Central memory CD8-positive, alpha-beta T cell (primary cell): ENCODE measurements at regions not wholly inside any gene's neighbourhood (a gene's known extent, or its start where the extent isn't known, plus 50 kb on each side); places are given as distances from the start of the nearest gene placed in this dataset.

Source experiments
- ATAC-seq: fragments of 150-1000 bp; cut with Tn5 transposase; replicated peaks from 2 replicates; pipeline ENCODE4 v1.10.0; 2022; ENCODE audit warnings: mild to moderate bottlenecking, moderate FRiP score, moderate number of reproducible peaks; ENCODE audit not compliant: poor library complexity, severe bottlenecking; ENCODE audit errors: extremely low read depth
- DNase-seq, 2 donors: peaks; one replicate each; pipeline ENCODE4 v3.0.0; 2021; ENCODE audit warnings: low spot score in 2 of 2
- H3K27ac Mint-ChIP-seq: one replicate; pipeline ENCODE4 v1.8.0; 2022; ENCODE audit warnings: low read depth, mild to moderate bottlenecking, moderate library complexity, mixed read lengths
- H3K27me3 Mint-ChIP-seq: one replicate; pipeline ENCODE4 v1.8.0; 2022; ENCODE audit warnings: mixed read lengths
- H3K36me3 Mint-ChIP-seq: one replicate; pipeline ENCODE4 v1.8.0; 2022; ENCODE audit warnings: mild to moderate bottlenecking, moderate library complexity, mixed read lengths; ENCODE audit not compliant: insufficient read depth
- H3K4me1 Mint-ChIP-seq: one replicate; pipeline ENCODE4 v1.8.0; 2022; ENCODE audit warnings: mixed read lengths
- H3K4me3 Mint-ChIP-seq: one replicate; pipeline ENCODE4 v1.8.0; 2022; ENCODE audit warnings: mild to moderate bottlenecking, moderate library complexity, mixed read lengths
- H3K9me3 Mint-ChIP-seq: one replicate; pipeline ENCODE4 v1.8.0; 2022; ENCODE audit warnings: mixed read lengths

DNA sequence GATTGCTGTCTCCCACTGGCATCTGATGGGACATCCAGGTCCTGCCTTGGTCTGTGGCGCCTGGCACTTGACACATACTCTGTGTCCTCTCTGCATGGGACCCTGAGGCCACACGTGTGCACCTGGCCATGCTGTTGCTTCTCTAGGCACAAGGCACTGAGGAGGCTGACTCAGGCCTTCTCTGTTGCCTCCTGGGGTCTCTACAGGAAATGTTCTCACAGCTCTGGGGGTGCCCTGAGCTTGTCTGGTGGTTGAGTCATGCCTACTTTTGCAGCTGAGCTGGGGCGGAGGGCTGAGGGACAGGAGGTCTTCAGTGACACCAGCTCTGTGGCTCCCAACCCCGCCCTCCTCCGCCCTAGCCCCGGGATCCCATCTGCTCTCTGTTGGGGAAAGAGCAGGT, 207.0 kb upstream of the HS6ST1 start:
- no peaks in the 10 kb centered on the region for H3K4me1 Mint-ChIP-seq
- ATAC-seq (no peak), DNase-seq (no peak)
- no peak overlapping the region for H3K27ac Mint-ChIP-seq
- H3K4me3 Mint-ChIP-seq: no peak overlapping the region
- no peaks in the 10 kb centered on the region for H3K9me3 Mint-ChIP-seq
- H3K27me3 Mint-ChIP-seq: peaks cover 31% of the 10 kb centered on the region
- no peaks in the 10 kb centered on the region for H3K36me3 Mint-ChIP-seq

- Mint-ChIP-seq H3K36me3 (no peaks in the 10 kb centered on the region), H3K27ac (no peak overlapping the region), H3K4me1 (no peaks in the 10 kb centered on the region), H3K27me3 (peaks cover 31% of the 10 kb centered on the region), H3K9me3 (no peaks in the 10 kb centered on the region), H3K4me3 (no peak overlapping the region)
- ATAC-seq (no peak), DNase-seq (no peak)
Measured at GRCh38 chr2:128526455-128526976, 207.8 kb upstream of the HS6ST1 start.

DNA sequence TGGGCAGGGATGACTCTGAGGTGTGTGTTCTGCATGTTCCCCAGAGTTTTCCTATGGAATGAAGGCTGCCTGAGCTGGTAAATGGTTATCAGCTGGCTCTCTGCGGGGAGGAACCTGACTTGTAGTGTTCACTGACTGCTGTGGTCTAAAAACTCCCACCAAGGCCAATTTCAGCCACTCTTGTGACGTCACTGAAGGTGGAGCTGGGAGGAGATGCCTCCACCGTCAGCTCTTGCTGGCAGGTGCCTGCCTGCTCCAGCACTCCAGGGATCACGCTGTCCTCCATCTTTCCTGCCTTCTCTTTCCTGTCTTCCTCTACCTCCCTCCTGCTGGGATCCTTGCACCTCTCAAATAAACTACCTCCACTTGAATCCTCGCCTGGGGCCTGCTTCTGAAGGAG, 209.5 kb upstream of the HS6ST1 start:
- no peaks in the 10 kb centered on the region for H3K4me1 Mint-ChIP-seq
- H3K27ac Mint-ChIP-seq: no peak overlapping the region
- H3K4me3 Mint-ChIP-seq: no peak overlapping the region
- H3K9me3 Mint-ChIP-seq: no peaks in the 10 kb centered on the region
- no peaks in the 10 kb centered on the region for H3K36me3 Mint-ChIP-seq
- peaks cover 31% of the 10 kb centered on the region for H3K27me3 Mint-ChIP-seq
- no peak for DNase-seq
- ATAC-seq: no peak

DNA sequence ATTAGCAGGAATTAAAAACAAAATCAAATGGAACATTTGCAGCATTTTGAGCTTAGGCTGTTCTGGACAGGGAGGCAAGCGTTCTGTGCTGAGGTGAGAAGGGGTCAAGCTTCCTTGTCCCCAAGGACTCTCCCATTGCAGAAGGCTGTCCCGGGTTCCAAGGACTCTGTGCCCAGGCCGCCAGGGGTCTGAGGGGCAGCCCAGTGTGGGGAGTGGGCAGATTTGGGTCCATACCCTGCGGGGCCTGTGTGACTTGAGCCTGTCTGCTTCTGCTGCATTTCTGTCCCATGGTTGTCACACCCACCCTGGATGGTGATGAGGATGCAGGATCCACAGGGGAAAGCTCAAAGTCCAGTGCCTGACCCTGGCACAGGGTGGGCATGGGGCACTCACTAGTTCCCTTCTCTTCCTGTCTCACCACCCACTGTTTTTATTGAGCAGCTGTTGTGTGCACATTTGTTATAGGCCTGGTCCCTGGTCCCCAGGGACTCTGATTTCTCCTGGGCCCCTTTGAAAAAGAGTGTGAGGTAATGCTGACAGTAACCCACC, 211.4 kb upstream of the HS6ST1 start:
- DNase-seq (no peak), ATAC-seq (no peak)
- Mint-ChIP-seq H3K27ac (no peak overlapping the region), H3K9me3 (no peaks in the 10 kb centered on the region), H3K4me3 (no peak overlapping the region), H3K36me3 (no peaks in the 10 kb centered on the region), H3K4me1 (no peaks in the 10 kb centered on the region), H3K27me3 (peaks cover 31% of the 10 kb centered on the region)

DNA sequence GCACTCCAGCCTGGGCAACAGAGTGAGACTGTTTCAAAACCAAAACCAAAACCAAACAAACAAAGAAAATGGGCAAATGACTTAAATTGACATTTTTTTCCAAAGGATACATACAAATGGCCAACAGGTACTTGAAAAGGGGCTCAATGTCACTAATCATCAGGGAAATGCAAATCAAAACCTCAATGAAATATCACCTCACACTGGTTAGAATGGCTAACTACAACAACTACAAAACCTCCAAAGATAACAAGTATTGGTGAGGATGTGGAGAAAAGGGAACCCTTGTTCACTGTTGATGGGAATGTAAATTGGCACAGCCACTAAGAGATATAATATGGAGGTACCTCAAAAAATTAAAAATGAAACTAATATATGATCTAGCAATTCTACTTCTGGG, 213.2 kb upstream of the HS6ST1 start:
- H3K9me3 Mint-ChIP-seq: no peaks in the 10 kb centered on the region
- DNase-seq: no peak
- H3K27me3 Mint-ChIP-seq: peaks cover 28% of the 10 kb centered on the region
- no peak overlapping the region for H3K4me3 Mint-ChIP-seq
- no peaks in the 10 kb centered on the region for H3K36me3 Mint-ChIP-seq
- no peaks in the 10 kb centered on the region for H3K4me1 Mint-ChIP-seq
- ATAC-seq: no peak
- no peak overlapping the region for H3K27ac Mint-ChIP-seq

GRCh38 chr2:128533101-128533500, 214.4 kb upstream of the HS6ST1 start:
- Mint-ChIP-seq H3K4me3 (no peak overlapping the region), H3K9me3 (no peaks in the 10 kb centered on the region), H3K27ac (no peak overlapping the region), H3K36me3 (no peaks in the 10 kb centered on the region), H3K4me1 (no peaks in the 10 kb centered on the region), H3K27me3 (peaks cover 20% of the 10 kb centered on the region)
- DNase-seq (no peak), ATAC-seq (no peak)

GRCh38 chr2:128534688-128535392, 216.2 kb upstream of the HS6ST1 start:
- Mint-ChIP-seq H3K4me1 (no peaks in the 10 kb centered on the region), H3K36me3 (no peaks in the 10 kb centered on the region), H3K9me3 (no peaks in the 10 kb centered on the region), H3K27me3 (peaks cover 9% of the 10 kb centered on the region), H3K4me3 (no peak overlapping the region), H3K27ac (no peak overlapping the region)
- DNase-seq (no peak), ATAC-seq (no peak)

DNA sequence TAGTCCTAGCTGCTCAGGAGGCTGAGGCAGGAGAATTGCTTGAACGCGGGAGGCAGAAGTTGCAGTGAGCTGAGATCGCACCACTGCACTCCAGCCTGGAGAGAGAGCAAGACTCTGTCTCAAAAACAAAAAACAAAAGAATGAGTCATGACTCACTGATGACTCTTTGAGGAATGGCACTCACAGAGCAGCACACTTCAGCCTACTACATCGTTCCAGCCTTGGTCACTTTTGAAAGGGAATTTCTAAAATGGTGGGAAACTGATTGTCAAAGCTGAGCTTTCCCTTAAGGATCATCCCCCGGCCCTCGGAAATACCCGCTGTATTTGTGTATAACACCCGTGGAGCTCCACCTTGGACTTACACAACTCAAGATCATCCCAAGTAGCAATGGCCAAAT, 217.3 kb upstream of the HS6ST1 start:
- Mint-ChIP-seq H3K4me1 (no peaks in the 10 kb centered on the region), H3K9me3 (no peaks in the 10 kb centered on the region), H3K36me3 (no peaks in the 10 kb centered on the region), H3K4me3 (no peak overlapping the region), H3K27ac (no peak overlapping the region), H3K27me3 (peaks cover 9% of the 10 kb centered on the region)
- DNase-seq (no peak), ATAC-seq (no peak)

DNA sequence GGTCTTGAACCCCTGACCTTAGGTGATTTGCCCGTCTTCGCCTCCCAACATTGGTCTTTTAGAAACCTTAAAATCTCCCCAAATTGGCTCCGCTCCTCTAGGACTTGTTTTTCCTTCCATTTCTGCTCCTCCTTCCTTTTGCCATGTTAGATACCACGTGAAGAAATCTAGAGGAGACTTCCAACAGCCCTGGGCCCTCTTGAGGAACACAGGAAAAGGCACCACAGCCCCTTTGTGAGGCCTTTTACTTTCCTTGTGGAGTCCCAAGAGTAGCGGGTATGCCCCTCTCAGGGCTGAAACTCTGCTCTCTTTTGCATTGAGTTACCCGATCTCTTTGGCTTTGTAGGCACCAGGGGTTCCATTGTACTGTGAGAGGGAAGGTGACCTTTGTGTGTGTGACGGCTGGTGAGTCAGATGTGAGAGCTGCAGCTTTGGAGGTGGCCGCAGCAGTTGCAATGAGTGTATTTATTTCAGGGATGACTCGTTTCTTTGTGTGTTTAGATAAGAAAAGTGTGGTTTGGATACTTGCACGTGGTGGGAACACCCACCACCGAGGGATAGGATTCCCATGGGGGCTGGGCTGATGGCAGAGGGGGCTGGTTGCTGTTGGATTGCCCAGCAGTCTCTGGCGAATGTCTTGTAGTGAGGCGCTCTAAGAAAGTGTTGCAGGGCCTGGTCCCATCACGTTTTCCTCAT, 218.4 kb upstream of the HS6ST1 start:
- no peaks in the 10 kb centered on the region for H3K9me3 Mint-ChIP-seq
- DNase-seq: no peak
- H3K4me3 Mint-ChIP-seq: no peak overlapping the region
- no peak for ATAC-seq
- H3K4me1 Mint-ChIP-seq: no peaks in the 10 kb centered on the region
- H3K36me3 Mint-ChIP-seq: no peaks in the 10 kb centered on the region
- H3K27ac Mint-ChIP-seq: no peak overlapping the region
- H3K27me3 Mint-ChIP-seq: peaks cover 9% of the 10 kb centered on the region

- no peak overlapping the region for H3K4me3 Mint-ChIP-seq
- H3K9me3 Mint-ChIP-seq: no peaks in the 10 kb centered on the region
- DNase-seq: no peak
- no peak for ATAC-seq
- no peaks in the 10 kb centered on the region for H3K4me1 Mint-ChIP-seq
- H3K27ac Mint-ChIP-seq: no peak overlapping the region
- H3K27me3 Mint-ChIP-seq: peaks cover 9% of the 10 kb centered on the region
- H3K36me3 Mint-ChIP-seq: no peaks in the 10 kb centered on the region
Measured at GRCh38 chr2:128537646-128538045, 219.0 kb upstream of the HS6ST1 start.

DNA sequence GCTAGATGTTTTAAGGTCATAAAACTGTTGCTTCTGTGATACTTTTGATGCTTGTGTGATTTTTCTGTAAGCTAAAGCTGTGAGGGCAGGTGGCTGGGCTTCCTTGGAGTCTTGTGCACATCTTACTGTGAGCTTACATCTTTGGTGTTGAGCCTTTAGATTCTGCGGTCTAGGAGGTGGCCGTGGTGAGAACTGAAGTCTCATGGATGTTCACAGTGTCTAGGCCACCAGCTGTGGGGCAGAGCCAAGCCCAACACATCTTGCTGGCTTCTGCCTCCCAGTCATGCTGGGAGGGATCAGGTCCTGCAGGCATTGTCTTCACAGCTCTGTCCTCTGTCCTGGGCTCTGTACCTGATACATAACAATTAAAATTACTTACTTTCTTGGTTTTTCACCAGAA, 219.7 kb upstream of the HS6ST1 start:
- DNase-seq: no peak
- H3K4me3 Mint-ChIP-seq: no peak overlapping the region
- H3K36me3 Mint-ChIP-seq: no peaks in the 10 kb centered on the region
- no peak for ATAC-seq
- no peaks in the 10 kb centered on the region for H3K9me3 Mint-ChIP-seq
- H3K27ac Mint-ChIP-seq: no peak overlapping the region
- H3K4me1 Mint-ChIP-seq: no peaks in the 10 kb centered on the region
- peaks cover 9% of the 10 kb centered on the region for H3K27me3 Mint-ChIP-seq

- peaks cover 9% of the 10 kb centered on the region for H3K27me3 Mint-ChIP-seq
- no peak overlapping the region for H3K27ac Mint-ChIP-seq
- no peaks in the 10 kb centered on the region for H3K9me3 Mint-ChIP-seq
- ATAC-seq (no peak), DNase-seq (no peak)
- H3K36me3 Mint-ChIP-seq: no peaks in the 10 kb centered on the region
- H3K4me3 Mint-ChIP-seq: no peak overlapping the region
- H3K4me1 Mint-ChIP-seq: no peaks in the 10 kb centered on the region
Measured at GRCh38 chr2:128540670-128541069, 222.0 kb upstream of the HS6ST1 start.

GRCh38 chr2:128541448-128541847, 222.8 kb upstream of the HS6ST1 start:
- no peak for ATAC-seq
- no peaks in the 10 kb centered on the region for H3K36me3 Mint-ChIP-seq

More at GRCh38 chr2:128541448-128541847, 222.8 kb upstream of the HS6ST1 start:
- Mint-ChIP-seq H3K27ac (no peak overlapping the region), H3K9me3 (no peaks in the 10 kb centered on the region), H3K4me1 (no peaks in the 10 kb centered on the region), H3K27me3 (peaks cover 9% of the 10 kb centered on the region), H3K4me3 (no peak overlapping the region)
- DNase-seq: no peak
